ENCODE measurements at regions not wholly inside any gene's neighbourhood (a gene's known extent, or its start where the extent isn't known, plus 50 kb on each side); places are given as distances from the start of the nearest gene placed in this dataset.

DNA sequence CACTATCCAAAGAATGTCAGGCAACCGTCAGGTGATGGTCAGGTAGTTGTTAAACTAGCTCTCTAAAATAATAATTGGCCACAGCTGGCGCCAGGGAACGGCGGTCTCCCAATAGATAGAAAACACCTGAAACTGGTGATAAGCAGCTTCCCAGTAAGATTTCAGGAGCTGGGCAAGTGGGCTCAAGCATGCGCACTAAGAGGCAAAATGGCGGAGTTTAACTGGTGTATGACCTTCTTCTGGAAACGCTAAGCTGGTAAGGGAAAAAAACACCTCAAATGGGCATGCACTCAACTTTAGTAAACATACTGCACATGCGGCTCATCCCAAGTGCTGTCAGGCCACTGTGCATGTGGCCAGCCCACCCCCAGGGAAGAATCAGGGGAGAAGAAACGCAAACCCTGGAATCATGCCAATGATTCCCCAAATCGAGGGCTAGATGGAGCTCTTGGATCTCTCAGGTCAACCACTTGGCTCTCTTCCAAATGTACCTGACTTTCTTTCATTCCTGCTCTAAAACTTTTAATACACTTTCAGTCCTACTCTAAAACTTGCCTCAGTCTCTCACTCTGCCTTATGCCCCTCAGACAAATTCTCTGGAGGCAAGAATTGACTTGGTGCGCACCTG lies 195.0 kb downstream of the ZNF621 start:
- no peak for ATAC-seq
- no peak for DNase-seq
- H3K4me1 Mint-ChIP-seq, result no peaks in the 10 kb centered on the region
- H3K4me3 Mint-ChIP-seq, result no peak overlapping the region
- peaks cover 23% of the 10 kb centered on the region for H3K27me3 Mint-ChIP-seq
- peaks cover 5% of the 10 kb centered on the region for H3K36me3 Mint-ChIP-seq (ENCODE audit: low read depth)
- H3K9me3 ChIP-seq (ENCODE audit: control insufficient read depth, low read length, poor library complexity, severe bottlenecking), result no peaks in the 10 kb centered on the region
- no peak overlapping the region for H3K27ac Mint-ChIP-seq

DNA sequence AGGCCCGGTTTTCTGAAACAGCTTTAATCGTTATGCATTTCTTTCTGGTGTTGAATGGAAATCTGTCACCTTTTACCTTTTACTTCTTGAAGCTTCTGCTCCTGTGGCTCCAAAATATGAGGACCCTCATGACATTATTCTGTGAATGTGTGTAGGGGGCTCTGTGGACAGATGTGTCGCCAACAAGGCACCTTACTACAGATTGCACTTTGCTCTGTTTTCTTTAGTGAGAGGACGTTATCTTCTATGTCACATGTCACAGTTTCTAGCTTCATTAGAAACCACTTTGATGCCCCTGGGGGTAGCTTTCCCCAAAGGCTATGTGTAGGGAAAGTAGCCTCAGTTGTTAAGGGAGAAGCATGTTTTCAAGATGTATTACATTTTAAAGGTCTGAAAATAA lies 195.6 kb downstream of the ZNF621 start:
- H3K9me3 ChIP-seq (ENCODE audit: control insufficient read depth, low read length, poor library complexity, severe bottlenecking), result no peaks in the 10 kb centered on the region
- peaks cover 1% of the 10 kb centered on the region for H3K36me3 Mint-ChIP-seq (ENCODE audit: low read depth)
- no peak overlapping the region for H3K4me3 Mint-ChIP-seq
- no peaks in the 10 kb centered on the region for H3K4me1 Mint-ChIP-seq
- ATAC-seq (no peak), DNase-seq (no peak)
- H3K27ac Mint-ChIP-seq, result no peak overlapping the region
- peaks cover 17% of the 10 kb centered on the region for H3K27me3 Mint-ChIP-seq

DNA sequence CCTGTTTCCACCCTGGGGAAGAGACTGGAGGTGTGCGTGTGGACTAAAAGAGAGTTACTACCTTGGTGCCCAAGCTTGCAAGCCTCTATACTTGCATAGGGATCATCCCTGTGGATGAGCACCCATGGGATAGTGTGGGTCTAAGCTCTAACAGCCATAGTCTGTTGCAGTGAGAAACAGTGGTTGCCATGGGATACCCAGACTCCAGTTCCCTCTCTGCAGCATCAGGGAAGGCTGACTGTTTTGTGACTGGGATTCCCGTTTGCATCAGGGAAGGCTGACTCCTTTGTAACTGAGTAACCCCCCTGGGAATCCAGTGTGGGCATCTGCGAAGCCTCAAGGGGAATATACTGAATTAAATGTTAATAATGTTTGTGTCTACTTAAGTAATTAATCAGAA lies 196.1 kb downstream of the ZNF621 start:
- Mint-ChIP-seq H3K27ac (no peak overlapping the region), H3K36me3 (ENCODE audit: low read depth) (no peaks in the 10 kb centered on the region)

DNA sequence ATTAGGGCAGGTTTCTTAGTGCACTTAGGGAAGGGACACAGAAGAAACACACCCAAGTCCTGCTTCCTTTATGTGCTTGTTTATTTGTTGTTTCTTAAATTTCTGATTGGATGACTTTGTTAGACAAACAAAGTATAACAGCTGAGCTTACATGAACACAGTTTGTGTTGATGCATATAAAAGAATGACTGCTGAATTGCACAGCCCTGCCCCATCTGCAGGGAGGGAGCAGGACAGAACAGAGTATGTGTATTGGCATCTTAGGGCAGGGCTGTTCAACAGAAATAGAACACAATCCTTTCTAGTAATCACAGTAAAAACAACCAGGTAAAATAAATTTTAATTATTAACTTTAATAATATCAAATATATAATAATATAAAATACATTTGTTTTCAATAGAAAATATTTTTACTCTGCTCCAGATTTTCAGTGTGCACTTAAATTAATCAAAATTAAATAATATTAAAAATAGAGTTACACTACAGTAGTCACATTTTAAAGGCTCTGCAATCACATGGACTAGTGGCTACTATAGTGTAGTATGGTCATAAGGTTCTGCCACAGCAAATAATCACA lies 198.4 kb downstream of the ZNF621 start:
- Mint-ChIP-seq H3K27me3 (peaks cover 10% of the 10 kb centered on the region), H3K4me1 (no peaks in the 10 kb centered on the region), H3K36me3 (ENCODE audit: low read depth) (no peaks in the 10 kb centered on the region), H3K27ac (no peak overlapping the region), H3K4me3 (no peak overlapping the region)
- ATAC-seq (no peak), DNase-seq (no peak)
- no peaks in the 10 kb centered on the region for H3K9me3 ChIP-seq (ENCODE audit: control insufficient read depth, low read length, poor library complexity, severe bottlenecking)

More for the DNA sequence above, 196.1 kb downstream of the ZNF621 start:
- ATAC-seq (no peak), DNase-seq (no peak)
- no peak overlapping the region for H3K4me3 Mint-ChIP-seq
- no peaks in the 10 kb centered on the region for H3K4me1 Mint-ChIP-seq
- H3K27me3 Mint-ChIP-seq, result peaks cover 12% of the 10 kb centered on the region
- no peaks in the 10 kb centered on the region for H3K9me3 ChIP-seq (ENCODE audit: control insufficient read depth, low read length, poor library complexity, severe bottlenecking)

DNA sequence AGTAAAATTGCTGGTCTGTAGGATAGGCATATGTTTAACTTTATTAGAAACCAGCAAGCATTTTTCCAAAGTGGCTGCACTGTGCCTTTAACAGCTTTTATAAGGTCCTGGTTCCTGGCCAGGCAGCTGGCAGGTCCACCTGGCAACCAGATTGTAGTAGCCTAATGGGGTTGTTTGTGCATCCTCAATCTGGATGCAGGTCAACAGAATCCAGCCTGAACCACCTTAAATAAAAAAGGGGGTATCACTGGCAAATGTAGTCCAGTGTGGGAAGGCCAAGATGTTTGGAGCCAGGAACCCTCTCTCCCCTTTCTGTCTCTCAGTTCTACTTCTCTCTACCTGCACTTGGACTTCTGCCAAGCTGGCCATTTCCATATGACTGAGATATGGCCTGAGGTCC lies 200.3 kb downstream of the ZNF621 start:
- H3K27me3 Mint-ChIP-seq, result peaks cover 10% of the 10 kb centered on the region
- no peaks in the 10 kb centered on the region for H3K9me3 ChIP-seq (ENCODE audit: control insufficient read depth, low read length, poor library complexity, severe bottlenecking)
- no peaks in the 10 kb centered on the region for H3K36me3 Mint-ChIP-seq (ENCODE audit: low read depth)
- ATAC-seq, result no peak
- H3K4me3 Mint-ChIP-seq, result no peak overlapping the region
- no peak for DNase-seq
- H3K27ac Mint-ChIP-seq, result no peak overlapping the region
- no peaks in the 10 kb centered on the region for H3K4me1 Mint-ChIP-seq

DNA sequence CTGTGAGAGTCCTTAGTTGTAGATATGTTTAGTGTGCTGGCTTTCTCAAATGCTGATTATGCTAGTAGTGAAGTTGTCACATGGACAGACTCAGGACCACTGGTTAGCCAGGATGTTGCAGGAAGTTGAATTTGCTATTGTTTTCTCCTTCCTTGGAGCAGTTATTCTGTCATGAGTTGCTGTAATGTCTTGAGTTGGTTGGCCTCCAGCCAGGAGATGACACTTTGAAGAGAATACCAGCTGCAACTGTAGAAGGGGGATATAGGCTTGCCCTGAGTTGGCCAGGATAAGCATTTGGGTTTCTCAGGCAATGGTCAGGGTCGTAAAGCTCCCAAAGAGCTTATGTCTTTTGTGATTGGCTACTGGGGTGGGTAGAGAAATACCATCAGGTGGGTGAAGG lies 206.7 kb downstream of the ZNF621 start:
- Mint-ChIP-seq H3K27me3 (no peaks in the 10 kb centered on the region), H3K36me3 (ENCODE audit: low read depth) (no peaks in the 10 kb centered on the region), H3K4me1 (no peaks in the 10 kb centered on the region), H3K4me3 (no peak overlapping the region), H3K27ac (no peak overlapping the region)
- no peak for DNase-seq
- no peak for ATAC-seq
- no peaks in the 10 kb centered on the region for H3K9me3 ChIP-seq (ENCODE audit: control insufficient read depth, low read length, poor library complexity, severe bottlenecking)

DNA sequence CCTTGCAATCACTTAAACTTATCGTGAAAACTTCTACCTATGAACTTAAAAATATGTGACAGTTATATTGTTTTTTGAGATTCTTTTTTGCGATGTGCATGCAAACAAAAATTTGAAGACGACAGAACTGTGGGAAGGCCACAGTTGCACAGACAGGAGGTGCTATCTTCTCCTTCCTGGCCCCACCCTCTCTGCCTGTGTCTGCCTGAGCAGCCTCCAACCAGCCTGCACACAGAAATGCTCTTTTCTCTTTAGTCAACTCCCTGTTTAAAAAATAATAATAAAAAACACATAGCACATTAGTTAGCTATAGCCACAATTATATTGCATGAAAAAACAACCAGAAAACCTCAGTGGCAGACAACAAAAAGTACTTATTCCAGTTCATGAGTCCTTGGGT lies 212.2 kb downstream of the ZNF621 start:
- H3K4me3 Mint-ChIP-seq, result no peak overlapping the region
- H3K27ac Mint-ChIP-seq, result no peak overlapping the region
- H3K9me3 ChIP-seq (ENCODE audit: control insufficient read depth, low read length, poor library complexity, severe bottlenecking), result no peaks in the 10 kb centered on the region
- no peaks in the 10 kb centered on the region for H3K36me3 Mint-ChIP-seq (ENCODE audit: low read depth)
- no peaks in the 10 kb centered on the region for H3K27me3 Mint-ChIP-seq
- H3K4me1 Mint-ChIP-seq, result peaks cover 3% of the 10 kb centered on the region
- ATAC-seq, result no peak
- no peak for DNase-seq

DNA sequence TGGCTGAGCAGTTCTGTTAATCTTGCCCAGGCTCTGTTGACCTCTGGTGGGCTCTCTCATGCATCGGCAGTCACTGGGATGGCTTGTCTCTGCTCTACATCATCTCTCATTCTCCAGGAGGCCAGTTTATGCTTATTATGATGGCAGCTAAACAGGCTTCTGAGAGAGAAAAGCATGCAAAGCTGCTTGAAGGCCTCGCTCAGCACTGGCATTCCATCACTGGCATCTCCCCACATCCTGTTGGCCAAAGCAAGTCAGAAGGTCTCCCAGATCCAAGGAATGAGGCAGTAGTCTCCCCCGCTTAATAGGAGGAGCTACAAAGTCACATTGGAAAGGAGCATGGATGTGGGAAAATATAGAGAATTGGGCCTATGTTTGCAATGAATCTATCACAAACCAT lies 212.6 kb downstream of the ZNF621 start:
- H3K9me3 ChIP-seq (ENCODE audit: control insufficient read depth, low read length, poor library complexity, severe bottlenecking), result no peaks in the 10 kb centered on the region
- Mint-ChIP-seq H3K4me1 (peaks cover 3% of the 10 kb centered on the region), H3K27ac (no peak overlapping the region), H3K4me3 (no peak overlapping the region), H3K27me3 (no peaks in the 10 kb centered on the region), H3K36me3 (ENCODE audit: low read depth) (no peaks in the 10 kb centered on the region)
- DNase-seq (no peak), ATAC-seq (no peak)

DNA sequence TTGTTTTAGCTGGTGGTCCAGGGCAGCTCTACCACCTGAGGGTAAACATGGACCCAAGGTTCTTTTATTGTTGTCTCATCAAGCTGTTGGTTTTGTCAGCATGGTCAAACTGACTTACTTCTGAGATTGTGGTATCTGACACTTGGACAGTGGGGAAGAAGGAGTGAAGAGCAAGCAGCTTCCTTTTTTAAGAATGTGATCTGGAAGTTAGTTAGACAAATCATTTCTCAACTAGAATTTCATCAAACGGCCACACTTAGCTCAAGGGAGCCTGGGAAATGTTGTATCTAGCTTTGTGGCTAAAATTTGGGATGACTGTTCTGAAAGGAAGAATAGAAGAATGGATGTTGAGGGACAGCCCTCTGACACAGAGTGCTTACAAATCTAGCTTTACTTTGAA lies 215.2 kb downstream of the ZNF621 start:
- Mint-ChIP-seq H3K27ac (no peak overlapping the region), H3K36me3 (ENCODE audit: low read depth) (no peaks in the 10 kb centered on the region), H3K4me1 (peaks cover 3% of the 10 kb centered on the region), H3K27me3 (peaks cover 10% of the 10 kb centered on the region), H3K4me3 (no peak overlapping the region)
- DNase-seq, result no peak
- no peak for ATAC-seq
- no peaks in the 10 kb centered on the region for H3K9me3 ChIP-seq (ENCODE audit: control insufficient read depth, low read length, poor library complexity, severe bottlenecking)

DNA sequence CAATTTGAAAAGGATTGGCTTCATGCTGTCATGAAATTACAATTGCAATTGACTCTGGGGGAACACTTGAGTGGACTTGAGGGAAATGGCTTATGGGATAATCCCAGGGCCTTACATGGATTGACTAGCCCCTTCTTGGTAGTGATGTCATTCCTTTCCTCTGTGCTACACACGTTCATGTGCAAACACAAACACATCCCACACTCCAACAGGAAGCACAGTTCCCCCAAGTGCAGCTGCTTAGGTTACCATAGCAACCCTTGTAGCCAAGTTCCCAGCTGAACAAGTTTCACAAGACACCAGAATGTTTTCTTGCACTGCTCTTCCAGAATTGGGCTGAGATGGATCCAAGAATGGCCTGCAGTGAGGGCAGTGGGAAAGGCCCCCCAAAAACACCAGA lies 217.0 kb downstream of the ZNF621 start:
- no peak overlapping the region for H3K27ac Mint-ChIP-seq
- no peaks in the 10 kb centered on the region for H3K36me3 Mint-ChIP-seq (ENCODE audit: low read depth)
- ATAC-seq, result no peak
- peaks cover 3% of the 10 kb centered on the region for H3K4me1 Mint-ChIP-seq
- no peaks in the 10 kb centered on the region for H3K9me3 ChIP-seq (ENCODE audit: control insufficient read depth, low read length, poor library complexity, severe bottlenecking)
- H3K4me3 Mint-ChIP-seq, result no peak overlapping the region
- H3K27me3 Mint-ChIP-seq, result peaks cover 22% of the 10 kb centered on the region
- DNase-seq, result no peak

DNA sequence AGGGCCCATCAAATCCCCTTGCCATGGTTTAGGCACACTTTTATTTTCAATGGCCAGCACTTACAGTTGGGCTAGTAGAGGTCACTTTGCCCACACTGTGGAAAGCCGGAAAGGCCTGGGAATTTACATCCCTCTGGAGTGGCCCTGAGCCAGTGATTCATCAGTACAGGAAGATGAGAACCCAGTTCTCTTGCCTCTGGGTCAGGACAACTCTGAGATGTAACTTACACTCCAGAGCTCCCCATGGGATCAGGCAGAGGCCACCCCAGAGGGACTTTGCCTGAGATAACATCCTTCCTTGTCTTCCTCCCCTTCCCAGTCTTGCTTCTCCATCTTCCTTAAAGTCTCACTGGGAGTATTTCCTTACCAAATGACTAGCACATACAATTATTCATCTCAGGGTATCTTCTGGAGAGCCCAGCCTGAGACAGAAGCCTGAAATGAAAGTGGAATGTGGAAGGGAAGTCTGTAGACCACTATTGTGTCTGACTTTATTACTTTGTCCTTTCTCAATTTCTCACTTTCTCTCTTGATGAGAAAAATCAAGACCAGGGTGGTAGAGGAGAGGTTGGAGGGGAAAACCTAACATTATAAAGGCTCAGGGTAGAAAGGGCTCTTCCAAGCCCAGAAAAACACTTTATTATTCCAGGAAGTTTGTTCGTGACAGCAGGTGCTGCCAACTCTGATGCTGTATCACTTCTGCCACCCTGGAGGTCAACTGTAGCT lies 220.8 kb downstream of the ZNF621 start:
- no peaks in the 10 kb centered on the region for H3K9me3 ChIP-seq (ENCODE audit: control insufficient read depth, low read length, poor library complexity, severe bottlenecking)
- Mint-ChIP-seq H3K4me1 (no peaks in the 10 kb centered on the region), H3K27me3 (peaks cover 56% of the 10 kb centered on the region), H3K4me3 (no peak overlapping the region), H3K36me3 (ENCODE audit: low read depth) (no peaks in the 10 kb centered on the region), H3K27ac (no peak overlapping the region)
- ATAC-seq, result no peak
- no peak for DNase-seq

DNA sequence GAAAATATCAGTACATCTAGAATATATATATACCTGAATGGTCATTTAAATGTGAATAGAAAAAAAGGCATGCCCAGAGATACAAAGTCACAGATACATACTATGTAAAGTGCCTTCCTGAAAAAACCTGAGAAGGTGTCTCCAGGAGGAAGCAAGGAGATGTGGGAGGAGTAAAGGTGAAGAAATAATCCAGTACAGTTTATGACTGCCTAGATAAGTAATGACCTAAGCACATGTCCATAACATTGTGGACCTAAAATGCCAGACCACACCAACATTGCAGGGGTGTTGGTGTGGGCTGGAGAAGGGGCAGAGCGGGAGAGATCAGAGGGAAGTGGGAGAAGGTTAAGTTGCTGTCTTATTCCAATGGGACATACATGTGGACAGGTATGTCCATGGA lies 226.9 kb downstream of the ZNF621 start:
- DNase-seq (no peak), ATAC-seq (no peak)
- Mint-ChIP-seq H3K4me1 (no peaks in the 10 kb centered on the region), H3K27me3 (peaks cover 62% of the 10 kb centered on the region), H3K27ac (no peak overlapping the region), H3K4me3 (no peak overlapping the region), H3K36me3 (ENCODE audit: low read depth) (no peaks in the 10 kb centered on the region)
- H3K9me3 ChIP-seq (ENCODE audit: control insufficient read depth, low read length, poor library complexity, severe bottlenecking), result no peaks in the 10 kb centered on the region

DNA sequence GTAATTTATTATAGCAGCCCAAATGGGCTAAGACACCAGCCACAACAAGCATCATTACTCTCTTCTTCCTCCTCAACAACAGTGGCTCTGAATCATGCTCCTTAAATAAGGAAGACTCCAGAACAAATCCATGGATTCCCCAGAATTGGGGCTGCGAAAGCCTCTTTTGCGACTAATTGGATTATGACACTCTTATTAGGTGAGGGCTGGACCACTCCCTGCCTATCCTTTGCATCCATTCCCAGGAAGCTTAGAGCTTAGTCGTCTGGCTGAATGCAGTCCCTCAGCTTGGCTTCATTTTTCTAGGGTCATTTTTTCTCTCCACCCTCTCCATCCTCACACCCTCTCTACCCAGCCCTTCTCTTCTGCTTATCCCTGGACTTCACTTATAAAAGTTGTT lies 227.7 kb downstream of the ZNF621 start:
- Mint-ChIP-seq H3K4me1 (no peaks in the 10 kb centered on the region), H3K27ac (no peak overlapping the region), H3K36me3 (ENCODE audit: low read depth) (no peaks in the 10 kb centered on the region), H3K27me3 (peaks cover 58% of the 10 kb centered on the region), H3K4me3 (no peak overlapping the region)
- DNase-seq (no peak), ATAC-seq (no peak)
- H3K9me3 ChIP-seq (ENCODE audit: control insufficient read depth, low read length, poor library complexity, severe bottlenecking), result no peaks in the 10 kb centered on the region

DNA sequence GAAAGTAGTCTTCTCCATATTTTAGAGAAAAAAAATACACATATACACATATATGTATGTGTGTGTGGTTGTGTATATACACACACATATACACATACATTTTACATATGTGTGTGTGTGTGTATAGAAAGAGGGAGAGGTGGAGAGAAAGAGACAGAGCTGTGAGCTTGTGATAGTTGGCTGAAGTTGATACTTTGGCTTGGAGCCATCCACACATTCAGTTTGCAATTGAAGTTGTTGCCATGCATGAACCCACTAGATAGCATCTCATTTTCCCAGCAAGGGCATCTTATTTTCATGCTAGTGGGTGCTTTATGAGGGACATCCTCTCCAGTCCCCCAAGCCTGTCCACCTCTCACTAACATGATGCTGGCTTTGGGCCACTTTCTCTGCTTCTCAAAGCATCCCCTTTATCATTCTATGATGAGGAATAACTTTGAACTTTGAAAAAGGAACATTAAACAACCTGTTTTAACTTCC lies 228.6 kb downstream of the ZNF621 start:
- no peaks in the 10 kb centered on the region for H3K4me1 Mint-ChIP-seq
- H3K27me3 Mint-ChIP-seq, result peaks cover 53% of the 10 kb centered on the region
- ATAC-seq, result no peak
- H3K4me3 Mint-ChIP-seq, result no peak overlapping the region
- H3K27ac Mint-ChIP-seq, result no peak overlapping the region
- H3K9me3 ChIP-seq (ENCODE audit: control insufficient read depth, low read length, poor library complexity, severe bottlenecking), result no peaks in the 10 kb centered on the region
- DNase-seq, result no peak
- no peaks in the 10 kb centered on the region for H3K36me3 Mint-ChIP-seq (ENCODE audit: low read depth)

Measured in T-helper 17 cell (primary cell).